Lung (tissue), 11 donors: ENCODE measurements at regions not wholly inside any gene's neighbourhood (a gene's known extent, or its start where the extent isn't known, plus 50 kb on each side); places are given as distances from the start of the nearest gene placed in this dataset.

Experiments
- ATAC-seq: fragments of 200-7000 bp; cut with Tn5 transposase; one replicate; pipeline ENCODE4 v1.9.1; 2020; ENCODE audit warnings: moderate number of reproducible peaks; ENCODE audit not compliant: insufficient read depth, low FRiP score
- DNase-seq, 3 donors: peaks; one replicate each; pipeline ENCODE4 v3.0.0-alpha.2; 2013 to 2017
- H3K27ac ChIP-seq, 2 donors: one replicate each; pipeline ENCODE4 v1.5.1; 2013; ENCODE audit warnings: mild to moderate bottlenecking in 2 of 2, moderate library complexity in 2 of 2, control low read depth in 1 of 2, inconsistent platforms in 1 of 2, low read depth in 1 of 2, low read length in 1 of 2
- H3K27me3 ChIP-seq, 3 donors: one replicate each; pipeline ENCODE4 v1.5.1; 2013; ENCODE audit warnings: low read length in 2 of 3; ENCODE audit not compliant: control insufficient read depth in 3 of 3, insufficient read depth in 3 of 3
- H3K36me3 ChIP-seq, 4 donors: one replicate each; pipeline ENCODE4 v1.5.1; 2013; ENCODE audit warnings: low read length in 4 of 4, mild to moderate bottlenecking in 1 of 4, moderate library complexity in 1 of 4; ENCODE audit not compliant: control insufficient read depth in 4 of 4, insufficient read depth in 4 of 4
- H3K4me1 ChIP-seq, 5 donors: one replicate each; pipeline ENCODE4 v1.5.1; 2013; ENCODE audit warnings: low read length in 5 of 5, mild to moderate bottlenecking in 2 of 5, moderate library complexity in 1 of 5; ENCODE audit not compliant: control insufficient read depth in 5 of 5, insufficient read depth in 5 of 5
- H3K4me3 ChIP-seq: one replicate; pipeline ENCODE4 v1.5.1; 2013; ENCODE audit warnings: mild to moderate bottlenecking, control low read depth, moderate library complexity
- H3K9ac ChIP-seq, 2 donors: one replicate each; pipeline ENCODE4 v1.5.1; 2013; ENCODE audit warnings: low read length in 2 of 2, control low read depth in 1 of 2; ENCODE audit not compliant: insufficient read depth in 1 of 2
- H3K9me3 ChIP-seq, 4 donors: one replicate each; pipeline ENCODE4 v1.5.1; 2013; ENCODE audit warnings: low read length in 3 of 4, mild to moderate bottlenecking in 1 of 4, moderate library complexity in 1 of 4; ENCODE audit not compliant: control insufficient read depth in 4 of 4, insufficient read depth in 3 of 4
- WGBS, 2 donors: extraction: QIAGEN DNeasy Blood & Tissue Kit; methylation state at CpG; one replicate each; pipeline ENCODE4 v1.1.7; 2013; 5-methylcytosine and 5-hydroxymethylcytosine counted together
- TF ChIP-seq, protein P1 (sequence below): IDR thresholded peaks from 2 replicates; pipeline ENCODE4 v1.5.1; 2012; ENCODE audit warnings: mild to moderate bottlenecking; ENCODE audit errors: control extremely low read depth, extremely low read depth
- donor health status: control.
- donor health status: control.
- donor health status: Bipolar disorder and iron deficiency.
- donor health status: healthy.
- donor health status: DM: yes; HTN: yes; CAD: no.

DNA sequence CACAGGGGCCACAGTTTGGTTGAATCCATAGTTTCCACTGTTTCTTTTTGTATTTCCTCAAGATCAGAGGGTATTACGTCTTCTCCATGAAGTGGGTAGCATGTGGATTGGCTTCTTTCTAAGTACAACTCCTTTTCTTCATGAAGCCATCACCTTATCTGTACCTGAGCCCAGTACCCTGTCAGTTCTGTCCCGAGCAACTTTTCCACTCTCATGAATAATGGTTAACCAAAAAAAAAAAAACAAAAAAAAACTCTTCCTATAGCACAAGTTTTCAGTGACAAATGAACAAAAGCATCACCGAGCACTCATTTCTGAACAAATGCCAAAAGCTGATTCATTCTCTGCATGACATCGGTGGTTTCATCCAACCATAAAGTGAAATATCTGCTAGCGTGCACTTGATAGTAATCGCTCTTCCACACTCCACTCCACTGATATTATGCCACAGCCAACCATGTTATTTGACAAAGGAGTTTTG is 53.0 kb upstream of the CCDC150 start:
- H3K9ac ChIP-seq, result no peak overlapping the region
- no peak for ATAC-seq
- no peaks in the 10 kb centered on the region for H3K36me3 ChIP-seq
- H3K27ac ChIP-seq, result peak overlapping the region in 1 of 2 donors; percentile 45
- no peaks in the 10 kb centered on the region for H3K9me3 ChIP-seq
- no peak overlapping the region for H3K4me3 ChIP-seq
- TF ChIP-seq, protein P1, sequence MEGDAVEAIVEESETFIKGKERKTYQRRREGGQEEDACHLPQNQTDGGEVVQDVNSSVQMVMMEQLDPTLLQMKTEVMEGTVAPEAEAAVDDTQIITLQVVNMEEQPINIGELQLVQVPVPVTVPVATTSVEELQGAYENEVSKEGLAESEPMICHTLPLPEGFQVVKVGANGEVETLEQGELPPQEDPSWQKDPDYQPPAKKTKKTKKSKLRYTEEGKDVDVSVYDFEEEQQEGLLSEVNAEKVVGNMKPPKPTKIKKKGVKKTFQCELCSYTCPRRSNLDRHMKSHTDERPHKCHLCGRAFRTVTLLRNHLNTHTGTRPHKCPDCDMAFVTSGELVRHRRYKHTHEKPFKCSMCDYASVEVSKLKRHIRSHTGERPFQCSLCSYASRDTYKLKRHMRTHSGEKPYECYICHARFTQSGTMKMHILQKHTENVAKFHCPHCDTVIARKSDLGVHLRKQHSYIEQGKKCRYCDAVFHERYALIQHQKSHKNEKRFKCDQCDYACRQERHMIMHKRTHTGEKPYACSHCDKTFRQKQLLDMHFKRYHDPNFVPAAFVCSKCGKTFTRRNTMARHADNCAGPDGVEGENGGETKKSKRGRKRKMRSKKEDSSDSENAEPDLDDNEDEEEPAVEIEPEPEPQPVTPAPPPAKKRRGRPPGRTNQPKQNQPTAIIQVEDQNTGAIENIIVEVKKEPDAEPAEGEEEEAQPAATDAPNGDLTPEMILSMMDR, result no peak
- no peaks in the 10 kb centered on the region for H3K27me3 ChIP-seq
- WGBS, 2 donors, result 29 to 30% methylated on average over 6 of the region's 6 CpGs
- peaks cover 0 to 19% (median 0%) of the 10 kb centered on the region in 5 donors for H3K4me1 ChIP-seq
- peak in 1 of 3 donors; percentile 27 for DNase-seq

DNA sequence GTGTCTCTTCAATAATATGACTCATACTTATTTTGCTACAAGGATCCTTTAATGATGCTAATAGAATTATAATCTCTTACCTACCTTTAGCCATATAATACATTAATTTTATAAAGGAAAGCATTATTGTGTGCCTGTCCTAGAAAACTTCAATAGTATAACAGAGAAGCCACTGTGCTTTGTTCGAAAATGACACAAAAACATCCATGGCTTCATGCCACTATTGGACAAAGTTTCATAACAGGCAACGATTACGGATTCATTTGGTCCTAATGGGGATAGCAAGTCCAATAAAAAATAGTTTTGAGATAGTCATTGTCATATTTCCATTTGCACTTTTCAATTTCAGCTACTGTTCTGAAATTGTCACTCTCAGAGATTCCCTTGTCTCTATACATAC is 52.5 kb upstream of the CCDC150 start:
- TF ChIP-seq, protein P1, result no peak
- no peaks in the 10 kb centered on the region for H3K9me3 ChIP-seq
- H3K36me3 ChIP-seq, result no peaks in the 10 kb centered on the region
- no peak for DNase-seq
- no peak overlapping the region for H3K27ac ChIP-seq
- H3K4me3 ChIP-seq, result no peak overlapping the region
- peaks cover 0 to 24% (median 0%) of the 10 kb centered on the region in 5 donors for H3K4me1 ChIP-seq
- H3K9ac ChIP-seq, result no peak overlapping the region
- no peaks in the 10 kb centered on the region for H3K27me3 ChIP-seq
- 72 to 93% methylated on average over 3 of the region's 3 CpGs for WGBS, 2 donors
- ATAC-seq, result no peak

DNA sequence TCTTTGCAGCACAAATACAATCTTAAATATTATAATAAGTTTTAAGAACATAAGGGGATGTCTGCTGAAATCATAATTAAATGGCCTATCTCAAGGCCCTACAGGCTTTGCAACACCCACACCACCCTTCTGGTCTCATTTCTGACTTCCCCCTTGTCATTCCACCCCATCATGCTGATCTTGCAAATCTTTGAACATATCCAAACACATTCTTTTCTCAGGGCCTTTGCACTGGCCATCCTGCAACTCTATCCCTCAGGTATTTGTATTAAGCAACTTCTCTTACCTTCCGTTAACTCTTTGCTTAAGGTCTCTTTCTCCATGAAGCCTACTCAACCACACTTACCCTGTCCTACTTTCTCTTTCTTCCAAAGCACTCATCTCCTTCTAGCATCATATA is 51.8 kb upstream of the CCDC150 start:
- DNase-seq (no peak), ATAC-seq (no peak)
- Histone ChIP-seq H3K4me1 (peaks cover 0 to 26% (median 0%) of the 10 kb centered on the region in 5 donors), H3K36me3 (no peaks in the 10 kb centered on the region), H3K9ac (no peak overlapping the region), H3K27ac (no peak overlapping the region), H3K27me3 (no peaks in the 10 kb centered on the region), H3K9me3 (no peaks in the 10 kb centered on the region), H3K4me3 (no peak overlapping the region)
- WGBS, 2 donors, result 0% methylated on average over 1 of the region's 1 CpG
- TF ChIP-seq, protein P1, result no peak

DNA sequence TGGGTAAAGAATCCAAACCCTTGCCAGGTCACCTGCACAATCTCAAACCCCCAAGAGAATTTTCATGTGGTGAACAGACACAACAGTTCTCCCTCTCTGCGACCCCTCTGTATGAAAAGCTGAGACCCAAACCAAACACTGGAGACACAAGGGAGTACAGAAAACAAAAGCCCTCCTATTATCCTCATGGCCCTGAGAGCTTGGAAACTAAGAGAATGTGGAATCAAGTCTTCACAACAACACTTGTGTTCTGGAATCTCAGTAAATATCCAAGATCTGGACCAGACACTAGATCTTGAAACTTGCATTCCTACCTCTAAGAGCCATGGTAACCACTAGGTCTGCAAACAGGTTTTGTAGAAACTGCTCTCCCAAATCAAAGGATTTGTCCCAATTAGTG is 50.1 kb upstream of the CCDC150 start:
- no peaks in the 10 kb centered on the region for H3K36me3 ChIP-seq
- no peak for ATAC-seq
- 92 to 96% methylated on average over 1 of the region's 1 CpG for WGBS, 2 donors
- TF ChIP-seq, protein P1, result no peak
- H3K9ac ChIP-seq, result no peak overlapping the region
- peaks cover 0 to under 1% (median 0%) of the 10 kb centered on the region in 3 donors for H3K27me3 ChIP-seq
- peaks cover 0 to 29% (median 2%) of the 10 kb centered on the region in 5 donors for H3K4me1 ChIP-seq
- no peak overlapping the region for H3K4me3 ChIP-seq
- DNase-seq, result no peak
- no peaks in the 10 kb centered on the region for H3K9me3 ChIP-seq
- H3K27ac ChIP-seq, result no peak overlapping the region
